CD4-positive, alpha-beta memory T cell (primary cell): ENCODE measurements at regions not wholly inside any gene's neighbourhood (a gene's known extent, or its start where the extent isn't known, plus 50 kb on each side); places are given as distances from the start of the nearest gene placed in this dataset.
A peak's percentile ranks its signal among the peaks of the same experiment; 100 is the strongest.

Source experiments
- CTCF ChIA-PET: fragments of 350-600 bp; sonication (Branson Sonifier 250); formaldehyde crosslinking; loops from one replicate; lab custom pipeline; 2021; ENCODE audit warnings: inconsistent platforms; ENCODE audit not compliant: partially characterized antibody; lab: Charles Lee
- POLR2A ChIA-PET: fragments of 350-600 bp; sonication (Branson Sonifier 250); formaldehyde crosslinking; loops from one replicate; lab custom pipeline; 2021; ENCODE audit not compliant: partially characterized antibody; lab: Charles Lee
- DNase-seq, 5 donors: peaks; one replicate each; pipeline versions ENCODE4 v3.0.0 to v3.0.0-alpha.2; 2020 to 2022; ENCODE audit warnings: mixed read lengths in 1 of 5
- H3K27ac ChIP-seq: one replicate; pipeline ENCODE4 v1.7.0; 2013; ENCODE audit warnings: low read depth, low read length
- H3K27me3 ChIP-seq: 2 replicates; pipeline ENCODE4 v1.7.0; 2013; ENCODE audit warnings: mild to moderate bottlenecking, low read length, moderate library complexity; ENCODE audit not compliant: insufficient read depth
- H3K36me3 ChIP-seq: 2 replicates; pipeline ENCODE4 v1.7.0; 2013; ENCODE audit warnings: mild to moderate bottlenecking, low read length, moderate library complexity; ENCODE audit not compliant: insufficient read depth
- H3K4me1 ChIP-seq: 2 replicates; pipeline ENCODE4 v1.7.0; 2013; ENCODE audit warnings: mild to moderate bottlenecking, low read length, moderate library complexity; ENCODE audit not compliant: insufficient read depth
- H3K4me3 ChIP-seq, 2 donors: one replicate each; pipeline ENCODE4 v1.7.0; 2013; ENCODE audit warnings: low read length in 2 of 2, mild to moderate bottlenecking in 1 of 2
- H3K9me3 ChIP-seq, 2 donors: one replicate each; pipeline ENCODE4 v1.7.0; 2013; ENCODE audit warnings: low read length in 2 of 2, control low read depth in 1 of 2; ENCODE audit not compliant: control insufficient read depth in 1 of 2
- H3K27ac Mint-ChIP-seq, 7 donors: one replicate each; pipeline ENCODE4 v1.8.0; 2020 to 2021; ENCODE audit warnings: mixed read lengths in 7 of 7, mild to moderate bottlenecking in 6 of 7, inconsistent platforms in 3 of 7, moderate library complexity in 3 of 7
- H3K27me3 Mint-ChIP-seq, 2 donors: one replicate each; pipeline ENCODE4 v1.8.0; 2020 to 2021; ENCODE audit warnings: mixed read lengths in 2 of 2
- H3K36me3 Mint-ChIP-seq, 2 donors: one replicate each; pipeline ENCODE4 v1.8.0; 2020 to 2021; ENCODE audit warnings: mixed read lengths in 2 of 2, inconsistent platforms in 1 of 2, mild to moderate bottlenecking in 1 of 2
- H3K4me1 Mint-ChIP-seq, 4 donors: one replicate each; pipeline ENCODE4 v1.8.0; 2020 to 2021; ENCODE audit warnings: mixed read lengths in 4 of 4, mild to moderate bottlenecking in 1 of 4
- H3K4me3 Mint-ChIP-seq, 8 donors: one replicate each; pipeline ENCODE4 v1.8.0; 2020 to 2021; ENCODE audit warnings: mixed read lengths in 8 of 8, mild to moderate bottlenecking in 7 of 8, moderate library complexity in 6 of 8, inconsistent platforms in 3 of 8
- H3K9me3 Mint-ChIP-seq, 8 donors: one replicate each; pipeline ENCODE4 v1.8.0; 2020 to 2021; ENCODE audit warnings: mixed read lengths in 8 of 8, mild to moderate bottlenecking in 5 of 8, inconsistent platforms in 3 of 8, moderate library complexity in 1 of 8
- intact Hi-C: fragments of 100-400 bp; cut with micrococcal nuclease; formaldehyde crosslinking; loops from one replicate; pipeline ENCODE4 v1.15.1; 2023

DNA sequence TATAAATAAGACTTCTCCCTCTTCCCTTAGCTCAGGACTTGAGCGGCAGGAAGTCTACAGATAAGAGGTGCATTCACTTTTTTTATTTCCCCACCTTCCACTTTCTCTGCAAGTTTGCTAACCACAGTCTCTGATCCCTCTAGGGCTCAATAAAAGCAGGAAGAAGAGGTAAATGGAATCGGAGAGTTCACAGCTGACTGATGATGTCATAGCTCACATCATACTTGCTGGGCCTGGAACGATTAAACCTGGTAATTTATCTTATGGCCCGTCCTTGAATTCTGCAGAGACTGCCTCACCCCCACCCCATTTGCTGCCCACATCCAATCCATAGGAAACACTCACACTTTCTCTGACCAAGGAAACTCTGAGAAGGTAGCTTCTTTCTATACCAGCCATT is 62.9 kb downstream of the DRD1 start:
- Histone ChIP-seq H3K27ac (no peak overlapping the region), H3K27me3 (no peaks in the 10 kb centered on the region), H3K4me3 (no peak overlapping the region), H3K4me1 (no peaks in the 10 kb centered on the region), H3K9me3 (no peaks in the 10 kb centered on the region), H3K36me3 (no peaks in the 10 kb centered on the region)
- CTCF ChIA-PET: no interaction called here
- Mint-ChIP-seq H3K27ac (no peak overlapping the region), H3K36me3 (no peaks in the 10 kb centered on the region), H3K4me3 (no peak overlapping the region), H3K4me1 (no peaks in the 10 kb centered on the region), H3K27me3 (peaks cover 16% of the 10 kb centered on the region in 2 donors), H3K9me3 (peaks cover 0 to 5% (median under 1%) of the 10 kb centered on the region in 8 donors)
- POLR2A ChIA-PET: no interaction called here
- no peak for DNase-seq
- intact Hi-C loops: no loop called here

DNA sequence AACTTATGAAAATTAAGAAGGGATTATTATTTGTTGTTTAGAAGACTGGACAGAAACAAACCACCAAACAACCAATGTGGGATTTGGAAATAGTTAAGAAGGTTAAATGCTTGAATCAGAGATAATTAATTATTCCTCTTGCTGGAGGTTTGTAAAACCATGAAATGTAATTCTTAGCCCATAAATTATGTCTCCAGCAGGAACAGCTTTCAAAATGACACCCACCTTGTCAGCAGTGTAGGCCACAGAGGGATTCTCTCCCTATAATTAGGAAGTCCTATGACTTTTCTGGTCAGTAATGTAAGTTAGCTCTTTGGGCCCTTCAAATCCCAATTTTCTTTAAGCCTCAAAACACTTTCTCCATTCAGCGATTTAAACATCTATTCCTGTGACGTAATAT is 63.3 kb downstream of the DRD1 start:
- no peaks in the 10 kb centered on the region for H3K36me3 ChIP-seq
- H3K4me1 Mint-ChIP-seq: no peaks in the 10 kb centered on the region
- no peak overlapping the region for H3K4me3 ChIP-seq
- ChIA-PET CTCF (no interaction called here), POLR2A (no interaction called here)
- peaks cover 0 to 5% (median under 1%) of the 10 kb centered on the region in 8 donors for H3K9me3 Mint-ChIP-seq
- H3K9me3 ChIP-seq: no peaks in the 10 kb centered on the region
- no peaks in the 10 kb centered on the region for H3K36me3 Mint-ChIP-seq
- DNase-seq: no peak
- peaks cover 17% of the 10 kb centered on the region in 2 donors for H3K27me3 Mint-ChIP-seq
- no peaks in the 10 kb centered on the region for H3K27me3 ChIP-seq
- no peak overlapping the region for H3K27ac Mint-ChIP-seq
- no peak overlapping the region for H3K27ac ChIP-seq
- intact Hi-C loops: no loop called here
- no peak overlapping the region for H3K4me3 Mint-ChIP-seq
- H3K4me1 ChIP-seq: no peaks in the 10 kb centered on the region

DNA sequence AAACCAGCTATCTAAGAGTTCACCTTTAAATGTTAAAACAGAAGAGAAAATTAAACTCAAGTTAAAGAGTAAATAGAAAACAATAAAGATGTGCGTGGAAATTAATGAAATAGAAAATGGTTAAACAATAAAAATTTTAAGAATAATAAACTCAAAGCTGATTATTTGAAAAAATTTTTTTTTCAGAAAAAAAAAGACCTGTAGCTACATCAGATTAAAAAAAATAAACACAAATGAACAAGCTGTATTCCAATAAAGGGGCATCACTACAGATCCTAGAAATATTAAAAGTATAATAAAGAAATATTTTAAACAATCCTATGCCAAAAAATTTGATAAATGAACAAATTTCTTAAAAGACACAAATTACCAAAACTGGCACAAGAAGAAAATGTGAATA is 64.1 kb downstream of the DRD1 start:
- H3K9me3 ChIP-seq: no peaks in the 10 kb centered on the region
- Mint-ChIP-seq H3K27me3 (peaks cover 17 to 22% of the 10 kb centered on the region in 2 donors), H3K4me1 (no peaks in the 10 kb centered on the region), H3K4me3 (no peak overlapping the region), H3K36me3 (no peaks in the 10 kb centered on the region), H3K27ac (no peak overlapping the region), H3K9me3 (peaks cover 0 to 5% (median under 1%) of the 10 kb centered on the region in 8 donors)
- H3K36me3 ChIP-seq: no peaks in the 10 kb centered on the region
- H3K27ac ChIP-seq: no peak overlapping the region
- DNase-seq: no peak
- H3K27me3 ChIP-seq: no peaks in the 10 kb centered on the region
- ChIA-PET CTCF (no interaction called here), POLR2A (no interaction called here)
- H3K4me1 ChIP-seq: no peaks in the 10 kb centered on the region
- no peak overlapping the region for H3K4me3 ChIP-seq
- intact Hi-C loops: no loop called here

DNA sequence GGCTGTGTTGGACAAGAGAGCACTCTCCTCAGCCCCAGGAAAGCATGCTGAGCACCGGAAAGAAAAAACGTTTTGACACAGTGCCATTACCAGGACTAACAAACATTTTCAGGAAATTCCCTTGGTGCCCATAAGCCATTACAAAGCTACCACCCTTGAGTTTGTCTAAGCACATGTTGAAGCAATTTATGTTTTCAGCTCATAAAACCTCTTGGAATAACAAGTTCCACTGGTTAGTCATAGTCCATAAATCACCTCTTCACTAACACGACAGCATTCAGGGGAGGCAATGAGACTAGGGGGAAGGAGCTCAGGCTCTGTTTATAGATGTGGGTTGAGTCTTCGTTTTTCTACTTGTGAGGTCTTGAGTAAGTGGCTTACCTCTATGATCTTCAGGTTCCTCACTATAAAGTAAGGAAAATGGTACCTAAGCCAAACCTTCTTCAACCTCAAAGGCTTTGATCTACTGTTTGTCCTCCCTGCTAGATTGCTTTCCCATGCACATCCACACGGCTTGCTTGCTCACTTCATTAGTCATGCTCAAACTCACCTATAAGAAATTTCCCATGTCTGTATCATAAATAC is 65.4 kb downstream of the DRD1 start:
- Mint-ChIP-seq H3K27me3 (peaks cover 20 to 22% of the 10 kb centered on the region in 2 donors), H3K36me3 (no peaks in the 10 kb centered on the region), H3K9me3 (peaks cover 0 to 4% (median under 1%) of the 10 kb centered on the region in 8 donors), H3K27ac (no peak overlapping the region), H3K4me3 (no peak overlapping the region), H3K4me1 (no peaks in the 10 kb centered on the region)
- intact Hi-C loops: no loop called here
- Histone ChIP-seq H3K36me3 (no peaks in the 10 kb centered on the region), H3K9me3 (no peaks in the 10 kb centered on the region), H3K4me1 (no peaks in the 10 kb centered on the region), H3K27ac (no peak overlapping the region), H3K27me3 (no peaks in the 10 kb centered on the region), H3K4me3 (no peak overlapping the region)
- DNase-seq: no peak
- CTCF ChIA-PET: no interaction called here
- POLR2A ChIA-PET: no interaction called here

DNA sequence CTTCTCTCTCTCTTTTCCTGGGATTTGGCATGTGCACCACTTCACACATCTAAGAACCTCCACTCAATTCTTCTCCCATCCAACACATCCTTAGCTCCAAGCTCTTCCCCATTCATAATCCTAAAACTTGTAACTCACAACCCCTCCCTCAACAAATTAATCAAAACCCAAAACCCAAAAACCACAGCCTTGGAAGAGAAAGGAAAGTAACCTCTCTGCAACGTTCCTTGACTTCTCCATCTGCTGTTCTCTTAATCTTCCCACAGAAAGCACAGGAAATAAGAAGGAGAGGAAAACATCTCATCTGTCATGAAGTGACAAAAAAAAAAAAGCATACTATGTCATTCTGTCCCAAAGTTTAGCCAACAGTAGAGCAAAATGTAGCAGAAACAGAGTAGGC is 66.2 kb downstream of the DRD1 start:
- H3K4me1 Mint-ChIP-seq: no peaks in the 10 kb centered on the region
- peaks cover 20 to 22% of the 10 kb centered on the region in 2 donors for H3K27me3 Mint-ChIP-seq
- no peaks in the 10 kb centered on the region for H3K36me3 Mint-ChIP-seq
- peak overlapping the region in 1 of 7 donors; percentile 3 for H3K27ac Mint-ChIP-seq
- H3K4me1 ChIP-seq: no peaks in the 10 kb centered on the region
- H3K36me3 ChIP-seq: no peaks in the 10 kb centered on the region
- POLR2A ChIA-PET: no interaction called here
- no peak overlapping the region for H3K4me3 Mint-ChIP-seq
- DNase-seq: no peak
- CTCF ChIA-PET: no interaction called here
- no peak overlapping the region for H3K4me3 ChIP-seq
- intact Hi-C loops: no loop called here
- no peaks in the 10 kb centered on the region for H3K27me3 ChIP-seq
- H3K9me3 ChIP-seq: no peaks in the 10 kb centered on the region
- H3K9me3 Mint-ChIP-seq: peaks cover 0 to 4% (median under 1%) of the 10 kb centered on the region in 8 donors
- no peak overlapping the region for H3K27ac ChIP-seq

DNA sequence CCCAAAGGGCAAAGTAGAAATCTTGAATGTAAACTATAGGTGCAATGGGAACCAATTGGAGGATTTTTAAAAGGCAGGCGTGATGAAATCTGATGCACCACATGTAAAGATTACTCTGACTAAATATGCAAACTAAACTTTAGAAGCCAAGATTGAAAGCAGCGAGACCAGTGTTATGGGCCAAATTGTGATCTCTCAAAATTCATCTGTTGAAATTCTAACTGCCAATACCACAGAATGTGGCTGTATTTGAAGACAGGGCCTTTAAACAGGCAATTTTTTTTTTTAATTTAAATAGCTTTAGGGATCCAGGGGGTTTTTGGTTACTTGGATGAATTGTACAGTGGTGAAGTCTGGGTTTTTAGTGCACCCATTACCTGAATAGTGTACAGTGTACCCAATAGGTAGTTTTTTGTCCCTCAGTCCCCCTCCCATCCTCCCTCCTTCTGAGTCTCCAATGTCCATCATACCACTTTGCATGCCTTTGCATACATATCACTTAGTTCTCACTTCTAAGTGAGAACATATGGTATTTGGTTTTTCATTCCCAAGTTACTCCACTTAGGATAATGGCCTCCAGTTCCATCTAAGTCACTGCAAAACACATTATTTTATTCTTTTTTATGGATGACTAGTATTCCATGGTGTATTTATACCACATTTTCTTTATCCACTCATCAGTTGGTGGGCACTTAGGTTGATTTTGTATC is 69.7 kb downstream of the DRD1 start:
- POLR2A ChIA-PET: no interaction called here
- Mint-ChIP-seq H3K4me3 (no peak overlapping the region), H3K36me3 (no peaks in the 10 kb centered on the region), H3K9me3 (peaks cover 0 to 4% (median 2%) of the 10 kb centered on the region in 8 donors), H3K4me1 (no peaks in the 10 kb centered on the region), H3K27ac (no peak overlapping the region), H3K27me3 (peaks cover 23 to 26% of the 10 kb centered on the region in 2 donors)
- no peaks in the 10 kb centered on the region for H3K36me3 ChIP-seq
- CTCF ChIA-PET: no interaction called here
- H3K27me3 ChIP-seq: no peaks in the 10 kb centered on the region
- DNase-seq: no peak
- no peaks in the 10 kb centered on the region for H3K9me3 ChIP-seq
- no peak overlapping the region for H3K4me3 ChIP-seq
- no peak overlapping the region for H3K27ac ChIP-seq
- intact Hi-C loops: no loop called here
- no peaks in the 10 kb centered on the region for H3K4me1 ChIP-seq

DNA sequence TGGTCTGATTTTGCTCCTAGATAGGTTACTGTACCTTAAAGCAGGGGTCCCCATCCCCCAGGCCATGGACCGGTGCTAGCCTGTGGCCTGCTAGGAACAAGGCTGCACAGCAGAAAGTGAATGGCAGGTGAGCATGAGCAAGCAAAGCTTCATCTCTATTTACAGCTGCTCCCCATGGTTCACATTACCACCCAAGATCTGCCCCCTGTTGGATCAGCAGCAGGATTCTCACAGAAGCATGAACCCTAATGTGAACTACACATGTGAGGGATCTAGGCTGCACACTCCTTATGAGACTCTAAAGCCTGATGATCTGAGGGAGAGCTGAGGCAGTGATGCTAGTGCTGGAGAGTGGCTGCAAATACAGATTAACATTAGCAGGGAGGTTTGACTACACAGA is 78.1 kb downstream of the DRD1 start:
- Mint-ChIP-seq H3K36me3 (no peaks in the 10 kb centered on the region), H3K4me3 (no peak overlapping the region), H3K27me3 (peaks cover 6 to 24% of the 10 kb centered on the region in 2 donors), H3K9me3 (no peaks in the 10 kb centered on the region), H3K4me1 (no peaks in the 10 kb centered on the region), H3K27ac (no peak overlapping the region)
- ChIA-PET CTCF (no interaction called here), POLR2A (no interaction called here)
- intact Hi-C loops: no loop called here
- H3K4me1 ChIP-seq: no peaks in the 10 kb centered on the region
- H3K27ac ChIP-seq: no peak overlapping the region
- no peaks in the 10 kb centered on the region for H3K27me3 ChIP-seq
- no peak overlapping the region for H3K4me3 ChIP-seq
- no peaks in the 10 kb centered on the region for H3K9me3 ChIP-seq
- no peaks in the 10 kb centered on the region for H3K36me3 ChIP-seq
- DNase-seq: no peak
